Pancreas (tissue), 10 donors: ENCODE measurements at regions not wholly inside any gene's neighbourhood (a gene's known extent, or its start where the extent isn't known, plus 50 kb on each side); places are given as distances from the start of the nearest gene placed in this dataset.

ENCODE experiments used
- ATAC-seq, 4 donors: fragments of 200-7000 bp; cut with Tn5 transposase; one replicate each; pipeline versions ENCODE4 v1.8.0 to v1.9.1; 2020; ENCODE audit warnings: mild to moderate bottlenecking in 4 of 4, moderate library complexity in 4 of 4
- DNase-seq, 6 donors: peaks; one replicate each; pipeline ENCODE4 v3.0.0-alpha.2; 2020
- FAIRE-seq: peaks from 2 replicates; lab custom pipeline; 2012; peaks lifted over from hg19 to GRCh38; lab: Jason Lieb, UNC
- H3K27ac ChIP-seq, 4 donors: fragments of 200-600 bp; sonication (generic); 1 replicate in 3 of 4; 2 replicates in 1 of 4; pipeline versions ENCODE4 v1.5.0 to v1.8.0; 2020
- H3K27me3 ChIP-seq, 4 donors: fragments of 200-600 bp; one replicate each; pipeline ENCODE4 v1.8.0; 2021
- H3K36me3 ChIP-seq, 3 donors: fragments of 200-600 bp; sonication (generic) in 1 of 3; one replicate each; pipeline versions ENCODE4 v1.5.0 to v1.8.0; 2020 to 2021
- H3K4me1 ChIP-seq, 3 donors: fragments of 200-600 bp; one replicate each; pipeline ENCODE4 v1.8.0; 2021
- H3K4me3 ChIP-seq, 4 donors: fragments of 200-600 bp; sonication (generic) in 2 of 4; one replicate each; pipeline versions ENCODE4 v1.5.0 to v1.8.0; 2020 to 2021
- H3K9me3 ChIP-seq, 4 donors: fragments of 200-600 bp; one replicate each; pipeline ENCODE4 v1.8.0; 2021
- CTCF ChIP-seq, 4 donors: fragments of 200-600 bp; sonication (generic) in 3 of 4; IDR thresholded peaks; one replicate each; pipeline versions ENCODE4 v1.5.0 to v1.8.0; 2021; ENCODE audit warnings: antibody characterized with exemption in 4 of 4
- WGBS, 2 donors: extraction: QIAGEN DNeasy Blood & Tissue Kit; methylation state at CpG; one replicate each; pipeline ENCODE4 v1.1.7; 2013; 5-methylcytosine and 5-hydroxymethylcytosine counted together
- intact Hi-C, 3 donors: fragments of 100-400 bp; cut with DNase I; formaldehyde crosslinking; loops; one replicate each; pipeline versions ENCODE4 v1.11.1 to v1.14.2; 2022
- donor health status: healthy with polysubstance abuse.
- donor health status: DM: no; HTN: no; CAD: no; lungs with moderate emphysema.
- donor health status: DM: no; HTN: no; CAD: no.
- donor health status: control.
- donor health status: control.
- donor health status: Bipolar disorder and iron deficiency.
- donor health status: DM: yes; HTN: yes; CAD: no.
- donor health status: DM: no; HTN: no; CAD: no.
- donor health status: DM: no; HTN: no; CAD: no.
- donor health status: DM: yes; HTN: yes; CAD: no.

DNA sequence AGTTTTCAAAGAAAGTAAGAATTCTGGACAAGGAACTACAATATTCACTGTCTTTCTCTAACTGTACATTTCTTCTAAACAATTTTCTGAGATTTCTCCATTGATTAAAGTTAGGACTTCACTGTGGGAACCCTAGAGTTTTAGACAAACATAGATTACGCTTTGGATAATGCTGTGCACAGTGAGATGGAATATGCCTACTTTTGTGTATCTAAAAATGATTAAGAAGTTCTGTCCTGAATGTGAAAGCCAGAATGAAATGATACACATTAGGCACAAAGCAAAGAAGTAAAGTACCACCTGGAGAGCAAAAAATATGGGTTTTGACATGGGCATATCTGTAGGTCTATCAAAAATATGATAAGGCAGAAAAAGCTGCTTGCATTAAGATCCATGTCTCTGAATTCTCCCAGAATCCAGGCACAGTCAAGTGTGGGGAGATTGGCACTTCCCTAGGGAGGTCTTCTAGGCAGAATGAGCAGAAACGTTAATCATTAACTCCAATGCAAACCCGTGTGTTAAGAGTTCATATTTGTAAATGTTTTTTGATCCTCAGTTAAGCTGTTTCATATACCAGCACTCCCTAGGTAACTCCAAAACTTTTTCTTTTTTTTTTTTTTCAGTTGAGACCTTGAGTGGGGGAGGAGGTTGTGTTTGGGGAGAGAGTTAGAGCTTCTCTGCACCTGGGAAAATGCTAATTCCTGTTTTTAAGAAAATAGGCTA lies 467.1 kb downstream of the LMO4 start:
- 13% methylated on average over 3 of the region's 3 CpGs for WGBS, 2 donors
- no peaks in the 10 kb centered on the region for H3K27me3 ChIP-seq
- ATAC-seq, result peak; percentile 85 to 95 (median 92)
- TF ChIP-seq CTCF (IDR thresholded peaks at IDR 0.05), result no peak
- no peaks in the 10 kb centered on the region for H3K9me3 ChIP-seq
- H3K4me1 ChIP-seq, result peaks cover 23 to 28% (median 24%) of the 10 kb centered on the region in 3 donors
- DNase-seq, result peak in 3 of 6 donors; percentile 39 to 66 (median 50)
- no peak overlapping the region for H3K4me3 ChIP-seq
- H3K27ac ChIP-seq, result peak overlapping the region; percentile 23 to 70 (median 56)
- no peaks in the 10 kb centered on the region for H3K36me3 ChIP-seq
- intact Hi-C loops, result no loop called here
- no peak for FAIRE-seq

DNA sequence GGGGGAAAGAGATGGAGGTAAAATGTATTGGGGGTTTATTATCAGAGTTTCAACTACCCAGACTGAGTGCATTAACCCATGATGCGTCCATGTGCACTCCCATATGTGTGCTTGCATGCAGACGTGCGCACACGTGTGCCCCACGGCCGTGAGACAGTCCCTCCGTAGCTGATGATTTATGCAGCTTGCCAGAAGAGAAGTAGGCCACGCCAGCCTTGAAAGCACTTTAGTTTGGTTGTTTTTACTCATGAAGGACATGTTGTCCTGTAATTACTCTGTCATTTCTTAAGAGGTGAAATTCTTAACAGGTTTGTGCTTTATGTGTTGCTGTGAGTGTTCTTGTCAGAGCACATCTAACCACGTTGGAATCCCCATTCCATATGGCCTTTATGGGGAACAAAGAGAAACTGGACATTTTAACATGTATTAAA lies 467.8 kb downstream of the LMO4 start:
- WGBS, 2 donors, result 15 to 19% methylated on average over 9 of the region's 9 CpGs
- ATAC-seq, result peak; percentile 38 to 59 (median 39)
- intact Hi-C loops, result no loop called here
- Histone ChIP-seq H3K4me1 (peaks cover 23 to 28% (median 24%) of the 10 kb centered on the region in 3 donors), H3K27ac (peak overlapping the region; percentile 23 to 70 (median 56)), H3K4me3 (no peak overlapping the region), H3K36me3 (no peaks in the 10 kb centered on the region), H3K27me3 (no peaks in the 10 kb centered on the region), H3K9me3 (no peaks in the 10 kb centered on the region)
- no peak for TF ChIP-seq CTCF (IDR thresholded peaks at IDR 0.05)
- peak in 2 of 6 donors; percentile 21 to 24 for DNase-seq
- no peak for FAIRE-seq

GRCh38 chr1:87799451-87799850 lies 470.8 kb downstream of the LMO4 start:
- H3K4me1 ChIP-seq, result peaks cover 23 to 28% (median 24%) of the 10 kb centered on the region in 3 donors
- no peak for FAIRE-seq
- intact Hi-C loops, result no loop called here
- H3K36me3 ChIP-seq, result no peaks in the 10 kb centered on the region
- H3K27ac ChIP-seq, result no peak overlapping the region
- WGBS, 2 donors, result 94% methylated on average over 7 of the region's 7 CpGs
- no peak for TF ChIP-seq CTCF (IDR thresholded peaks at IDR 0.05)
- no peak overlapping the region for H3K4me3 ChIP-seq
- DNase-seq, result no peak
- ATAC-seq, result no peak
- no peaks in the 10 kb centered on the region for H3K27me3 ChIP-seq
- no peaks in the 10 kb centered on the region for H3K9me3 ChIP-seq

GRCh38 chr1:87800006-87800405 lies 471.3 kb downstream of the LMO4 start:
- no peaks in the 10 kb centered on the region for H3K36me3 ChIP-seq
- no peak overlapping the region for H3K4me3 ChIP-seq
- no peak overlapping the region for H3K27ac ChIP-seq
- no peak for TF ChIP-seq CTCF (IDR thresholded peaks at IDR 0.05)
- ATAC-seq (no peak), FAIRE-seq (no peak), DNase-seq (no peak)
- H3K9me3 ChIP-seq, result no peaks in the 10 kb centered on the region
- intact Hi-C loops, result no loop called here
- no peaks in the 10 kb centered on the region for H3K27me3 ChIP-seq
- peaks cover 23 to 24% (median 23%) of the 10 kb centered on the region in 3 donors for H3K4me1 ChIP-seq

DNA sequence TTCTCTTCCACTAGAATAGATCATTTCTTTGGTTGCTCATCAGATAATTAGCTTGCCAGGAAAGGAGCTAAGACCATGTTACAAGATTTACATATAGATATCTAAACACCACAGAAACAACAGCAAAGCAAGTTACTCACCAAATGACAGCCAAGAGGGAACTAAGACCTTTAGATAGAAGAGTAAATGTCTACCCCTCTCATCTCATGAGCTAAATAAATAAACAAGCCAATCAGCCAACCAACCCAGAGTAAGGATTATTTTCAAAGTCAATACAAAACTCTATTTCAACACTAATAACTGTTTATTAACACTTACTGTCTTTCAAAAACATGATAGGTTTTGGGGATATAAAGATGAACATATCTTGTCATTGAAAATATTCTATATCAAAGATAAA lies 474.7 kb downstream of the LMO4 start:
- no peak overlapping the region for H3K27ac ChIP-seq
- H3K9me3 ChIP-seq, result no peaks in the 10 kb centered on the region
- intact Hi-C loops, result no loop called here
- FAIRE-seq, result no peak
- no peak for DNase-seq
- H3K4me3 ChIP-seq, result no peak overlapping the region
- peaks cover 0 to 6% (median 0%) of the 10 kb centered on the region in 3 donors for H3K4me1 ChIP-seq
- H3K27me3 ChIP-seq, result no peaks in the 10 kb centered on the region
- no peak for TF ChIP-seq CTCF (IDR thresholded peaks at IDR 0.05)
- H3K36me3 ChIP-seq, result no peaks in the 10 kb centered on the region
- no peak for ATAC-seq
